ENCODE measurements at regions not wholly inside any gene's neighbourhood (a gene's known extent, or its start where the extent isn't known, plus 50 kb on each side); places are given as distances from the start of the nearest gene placed in this dataset.

- H3K9me3 ChIP-seq (ENCODE audit: control insufficient read depth, insufficient read depth, low read length), result no peaks in the 10 kb centered on the region
- no peak overlapping the region for H4K91ac ChIP-seq (ENCODE audit: insufficient read depth, low read depth, low read length)
- no peaks in the 10 kb centered on the region for H4K20me1 ChIP-seq (ENCODE audit: insufficient read depth, low read length)
- H4K8ac ChIP-seq (ENCODE audit: low read depth in 2 of 2, low read length in 2 of 2), result no peak overlapping the region
- no peak for DNase-seq
- no peak overlapping the region for H2AFZ ChIP-seq (replicated peaks; ENCODE audit: low read length, poor library complexity)
- no peak overlapping the region for H2BK120ac ChIP-seq (ENCODE audit: low read depth, low read length)
- TF ChIP-seq RAD21 (IDR thresholded peaks at IDR 0.05; ENCODE audit: low read length) (no peak), RCOR1 (IDR thresholded peaks at IDR 0.05; ENCODE audit: insufficient replicate concordance, low read length) (no peak), MAFK (IDR thresholded peaks at IDR 0.05; ENCODE audit: low read depth, low read length) (no peak)
- no peak overlapping the region for H2AK9ac ChIP-seq (replicated peaks; ENCODE audit: low read depth, low read length, poor library complexity)
- no peak overlapping the region for H3K23ac ChIP-seq (ENCODE audit: low read depth, low read length)
- dilution Hi-C loops (cut with HindIII; ENCODE audit: low sequenced_read_pairs, unreplicated experiment) (no loop called here), in situ Hi-C loops (cut with MboI; ENCODE audit: low sequenced_read_pairs) (loop anchor here (25.0 kb wide), 1 partner anchor 1986 kb away; no protein-coding TSS in a partner anchor), intact Hi-C loops (cut with micrococcal nuclease) (loop anchor here (5.0 kb wide), 1 partner anchor 1049 kb away; no protein-coding TSS in a partner anchor)
- no peak overlapping the region for H2BK15ac ChIP-seq (ENCODE audit: low read depth, low read length)
- H2BK5ac ChIP-seq (ENCODE audit: low read depth, low read length, poor library complexity, severe bottlenecking), result no peak overlapping the region
- H3K27ac ChIP-seq (ENCODE audit: insufficient read depth, low read length), result no peak overlapping the region
- no peaks in the 10 kb centered on the region for H3K27me3 ChIP-seq (ENCODE audit: control insufficient read depth, insufficient read depth, low read length)
- ChIA-PET CTCF (interaction anchor here (0.7 kb wide), 1 partner anchor 893 kb away, joined by 5 read pairs; no protein-coding TSS in a partner anchor), POLR2A (ENCODE audit: unreplicated experiment) (no interaction called here)
- H3K79me1 ChIP-seq (ENCODE audit: low read depth in 1 of 2, low read length in 2 of 2), result no peaks in the 10 kb centered on the region
- BruUV-seq (replicated peaks), result no TSS peak
- no peak overlapping the region for H3K4me3 ChIP-seq (ENCODE audit: insufficient read depth, low read depth, low read length)
- no peak for ATAC-seq (ENCODE audit: low read depth)
- WGBS, 2 experiments (ENCODE audit: extremely low coverage in 2 of 2, insufficient read length in 1 of 2), result no CpG with 5 or more reads among the region's 1 CpG
- no peaks in the 10 kb centered on the region for H3K4me1 ChIP-seq (ENCODE audit: control insufficient read depth, insufficient read depth, low read length)
- H3K14ac ChIP-seq (replicated peaks; ENCODE audit: low read depth, low read length), result no peak overlapping the region
- no peaks in the 10 kb centered on the region for H3K36me3 ChIP-seq (ENCODE audit: control insufficient read depth, insufficient read depth, low read length)
- H3K4ac ChIP-seq (ENCODE audit: low read depth, low read length), result no peak overlapping the region
- no peak overlapping the region for H2BK20ac ChIP-seq (ENCODE audit: low read depth, low read length)
- no peak overlapping the region for H3K4me2 ChIP-seq (ENCODE audit: low read depth, low read length)
- H3K9me1 ChIP-seq (ENCODE audit: insufficient read depth, low read length), result no peaks in the 10 kb centered on the region
- no peak overlapping the region for H3K18ac ChIP-seq (ENCODE audit: low read depth, low read length)
- no peak overlapping the region for H3K56ac ChIP-seq (ENCODE audit: extremely low read depth, insufficient read depth, low read length)
- H4K5ac ChIP-seq (ENCODE audit: low read depth, low read length), result no peak overlapping the region
- no peak overlapping the region for H2AK5ac ChIP-seq (ENCODE audit: low read depth, low read length)
- H3K9ac ChIP-seq (ENCODE audit: low read depth, low read length), result no peak overlapping the region
Measured at GRCh38 chr15:97248376-97248775, 712.1 kb upstream of the ARRDC4 start.

Data from IMR-90 (cell line).